ENCODE measurements at regions not wholly inside any gene's neighbourhood (a gene's known extent, or its start where the extent isn't known, plus 50 kb on each side); places are given as distances from the start of the nearest gene placed in this dataset.

GRCh38 chr6:97347111-97347510 is 64.1 kb upstream of the MMS22L start:
- Histone ChIP-seq H3K4me3 (ENCODE audit: extremely low read depth in 1 of 4, insufficient read depth in 2 of 4, low read depth in 3 of 4, low read length in 4 of 4) (no peak overlapping the region), H2AFZ (ENCODE audit: low read length) (no peak overlapping the region)
- CTCF ChIA-PET (ENCODE audit: partially characterized antibody) = interaction anchor here (0.6 kb wide), 1 partner anchor 88 kb away, joined by 3 read pairs; no protein-coding TSS in a partner anchor

More at GRCh38 chr6:97347111-97347510, 64.1 kb upstream of the MMS22L start:
- H3K36me3 ChIP-seq (ENCODE audit: control insufficient read depth in 2 of 4, insufficient read depth in 4 of 4, low read length in 3 of 4) = no peaks in the 10 kb centered on the region
- H3K27ac ChIP-seq (ENCODE audit: low read depth, low read length) = no peak overlapping the region
- no peak for FAIRE-seq
- no peaks in the 10 kb centered on the region for H4K20me1 ChIP-seq (replicated peaks in 1 of 2; ENCODE audit: control insufficient read depth in 1 of 2, insufficient read depth in 2 of 2, low read length in 2 of 2)
- no peak overlapping the region for H2BK120ac ChIP-seq (replicated peaks; ENCODE audit: low read depth, low read length)
- POLR2A ChIA-PET (ENCODE audit: partially characterized antibody) = no interaction called here
- H2AK5ac ChIP-seq (ENCODE audit: low read depth, low read length) = no peak overlapping the region
- no peak for DNase-seq (ENCODE audit: low read depth in 1 of 2, low spot score in 2 of 2)
- no peak overlapping the region for H3K4me2 ChIP-seq (ENCODE audit: insufficient read depth in 1 of 2, low read depth in 2 of 2, low read length in 2 of 2)
- H3K56ac ChIP-seq (replicated peaks; ENCODE audit: insufficient read length, low read depth, low read length) = no peak overlapping the region
- no peak overlapping the region for H4K5ac ChIP-seq (ENCODE audit: insufficient read length, low read depth, low read length)
- H3K4me1 ChIP-seq (replicated peaks in 1 of 4; ENCODE audit: control insufficient read depth in 3 of 4, insufficient read depth in 4 of 4, low read length in 3 of 4) = no peaks in the 10 kb centered on the region; a peak in 1 of 7 replicates
- H3K27me3 ChIP-seq (replicated peaks in 1 of 4; ENCODE audit: control insufficient read depth in 3 of 4, extremely low read depth in 1 of 4, insufficient read depth in 3 of 4, low read length in 3 of 4) = no peaks in the 10 kb centered on the region
- H3K23ac ChIP-seq (ENCODE audit: insufficient read length) = no peak overlapping the region
- no peak overlapping the region for H2BK15ac ChIP-seq (ENCODE audit: low read length)
- H3K23me2 ChIP-seq (ENCODE audit: low read depth, low read length) = no peaks in the 10 kb centered on the region
- H3K79me2 ChIP-seq (ENCODE audit: control insufficient read depth in 1 of 2, insufficient read depth in 2 of 2, low read length in 2 of 2) = no peaks in the 10 kb centered on the region
- H4K91ac ChIP-seq (replicated peaks; ENCODE audit: insufficient read length, low read length) = no peak overlapping the region
- TF ChIP-seq ATF2 (IDR thresholded peaks at IDR 0.05; ENCODE audit: low read length) (no peak), TAF7 (optimal IDR thresholded peaks at IDR 0.05; ENCODE audit: borderline replicate concordance, low read depth, low read length) (no peak), SAP30 (IDR thresholded peaks at IDR 0.05; ENCODE audit: insufficient read depth, insufficient replicate concordance, low read length) (no peak), ZNF274 (IDR thresholded peaks at IDR 0.05; ENCODE audit: borderline replicate concordance, extremely low read depth, low read length) (no peak), RBBP5 (IDR thresholded peaks at IDR 0.05; ENCODE audit: borderline replicate concordance, low read depth, low read length) (no peak), FOSL1 (IDR thresholded peaks at IDR 0.05; ENCODE audit: insufficient read depth, low read depth, low read length) (no peak), JUN (IDR thresholded peaks at IDR 0.05; ENCODE audit: low read depth, low read length) (no peak), SIN3A (conservative IDR thresholded peaks at IDR 0.05 in 1 of 2, IDR thresholded peaks at IDR 0.05 in 1 of 2; ENCODE audit: low read depth in 1 of 2, low read length in 2 of 2) (no peak), CBX8 (IDR thresholded peaks at IDR 0.05; ENCODE audit: borderline replicate concordance, low read depth, low read length) (no peak), NRF1 (IDR thresholded peaks at IDR 0.05; ENCODE audit: low read depth, low read length) (no peak), CTBP2 (IDR thresholded peaks at IDR 0.05; ENCODE audit: borderline replicate concordance, insufficient read depth, insufficient read length, low read length) (no peak), POLR2AphosphoS5 (IDR thresholded peaks at IDR 0.05; ENCODE audit: low read depth, low read length) (no peak)
- no peak overlapping the region for H3K4ac ChIP-seq (replicated peaks; ENCODE audit: insufficient read length, low read depth, low read length)
- no peak overlapping the region for H2BK12ac ChIP-seq (ENCODE audit: low read depth, low read length)
- no peaks in the 10 kb centered on the region for H3K9me3 ChIP-seq (ENCODE audit: insufficient read depth in 2 of 2, low read depth in 1 of 2, low read length in 1 of 2)
- no peak overlapping the region for H3K18ac ChIP-seq (ENCODE audit: extremely low read depth, low read length)
- no peak overlapping the region for H4K8ac ChIP-seq (ENCODE audit: extremely low read depth, insufficient read depth, low read length)
- no peak overlapping the region for H2BK5ac ChIP-seq (ENCODE audit: low read depth, low read length)
- H3K79me1 ChIP-seq (ENCODE audit: low read depth, low read length) = no peaks in the 10 kb centered on the region
- H3K9ac ChIP-seq (replicated peaks in 1 of 4; ENCODE audit: extremely low read depth in 1 of 4, low read depth in 3 of 4, low read length in 3 of 4) = no peak overlapping the region
- no peak overlapping the region for H2BK20ac ChIP-seq (ENCODE audit: low read length)
- H3K14ac ChIP-seq (ENCODE audit: insufficient read length) = no peak overlapping the region
